OCI-LY1 (cell line): ENCODE measurements at regions not wholly inside any gene's neighbourhood (a gene's known extent, or its start where the extent isn't known, plus 50 kb on each side); places are given as distances from the start of the nearest gene placed in this dataset.

Experiments
- CTCF ChIP-seq: fragments of 200-600 bp; sonication (generic), shearing (Covaris generic); IDR thresholded peaks from 2 replicates; pipeline ENCODE4 v1.5.1; 2017; ENCODE audit warnings: mild to moderate bottlenecking, antibody characterized with exemption, low read length, moderate library complexity, mixed read lengths
- EZH2 ChIP-seq: fragments of 200-600 bp; sonication (generic), shearing (Covaris generic); IDR thresholded peaks from 2 replicates; pipeline ENCODE4 v1.8.0; 2017; ENCODE audit warnings: borderline replicate concordance, mixed run types, mild to moderate bottlenecking, antibody characterized with exemption, low read length, moderate library complexity, mixed read lengths

- TF ChIP-seq CTCF (no peak), EZH2 (no peak)
These were observed 68.7 kb upstream of the CST7 start for GRCh38 chr20:24880356-24880755.
